ENCODE measurements at regions not wholly inside any gene's neighbourhood (a gene's known extent, or its start where the extent isn't known, plus 50 kb on each side); places are given as distances from the start of the nearest gene placed in this dataset.

DNA sequence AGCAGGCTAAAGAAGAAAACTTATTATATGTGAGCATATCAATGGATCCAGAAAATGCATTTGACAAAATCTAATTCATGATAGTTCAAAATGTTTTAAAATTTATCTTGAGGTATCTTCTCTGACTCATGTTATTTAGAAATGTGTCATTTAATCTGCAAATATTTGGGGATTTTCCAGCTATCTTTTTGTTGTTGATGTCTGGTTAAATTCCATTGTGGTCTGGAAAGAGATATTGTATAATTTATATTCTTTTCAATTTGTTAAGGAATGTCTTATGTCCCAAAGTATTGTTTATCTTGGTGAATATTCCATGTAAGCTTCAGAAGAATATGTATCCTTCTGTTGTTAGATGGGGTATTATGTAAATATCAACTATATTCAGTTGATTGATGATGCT is 942.5 kb downstream of the KCNMA1 start:
- Histone ChIP-seq H3K9me3 (peaks cover 0 to 30% (median 8%) of the 10 kb centered on the region in 12 donors), H3K4me1 (no peaks in the 10 kb centered on the region), H3K4me3 (no peak overlapping the region), H3K27ac (no peak overlapping the region), H3K27me3 (no peaks in the 10 kb centered on the region), H3K36me3 (no peaks in the 10 kb centered on the region)
- ATAC-seq (no peak), DNase-seq (no peak)
- intact Hi-C loops (cut with DNase I), result no loop called here
- TF ChIP-seq POLR2A (IDR thresholded peaks at IDR 0.05), result no peak
- TF ChIP-seq, protein P1, sequence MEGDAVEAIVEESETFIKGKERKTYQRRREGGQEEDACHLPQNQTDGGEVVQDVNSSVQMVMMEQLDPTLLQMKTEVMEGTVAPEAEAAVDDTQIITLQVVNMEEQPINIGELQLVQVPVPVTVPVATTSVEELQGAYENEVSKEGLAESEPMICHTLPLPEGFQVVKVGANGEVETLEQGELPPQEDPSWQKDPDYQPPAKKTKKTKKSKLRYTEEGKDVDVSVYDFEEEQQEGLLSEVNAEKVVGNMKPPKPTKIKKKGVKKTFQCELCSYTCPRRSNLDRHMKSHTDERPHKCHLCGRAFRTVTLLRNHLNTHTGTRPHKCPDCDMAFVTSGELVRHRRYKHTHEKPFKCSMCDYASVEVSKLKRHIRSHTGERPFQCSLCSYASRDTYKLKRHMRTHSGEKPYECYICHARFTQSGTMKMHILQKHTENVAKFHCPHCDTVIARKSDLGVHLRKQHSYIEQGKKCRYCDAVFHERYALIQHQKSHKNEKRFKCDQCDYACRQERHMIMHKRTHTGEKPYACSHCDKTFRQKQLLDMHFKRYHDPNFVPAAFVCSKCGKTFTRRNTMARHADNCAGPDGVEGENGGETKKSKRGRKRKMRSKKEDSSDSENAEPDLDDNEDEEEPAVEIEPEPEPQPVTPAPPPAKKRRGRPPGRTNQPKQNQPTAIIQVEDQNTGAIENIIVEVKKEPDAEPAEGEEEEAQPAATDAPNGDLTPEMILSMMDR (IDR thresholded peaks at IDR 0.05), result no peak

DNA sequence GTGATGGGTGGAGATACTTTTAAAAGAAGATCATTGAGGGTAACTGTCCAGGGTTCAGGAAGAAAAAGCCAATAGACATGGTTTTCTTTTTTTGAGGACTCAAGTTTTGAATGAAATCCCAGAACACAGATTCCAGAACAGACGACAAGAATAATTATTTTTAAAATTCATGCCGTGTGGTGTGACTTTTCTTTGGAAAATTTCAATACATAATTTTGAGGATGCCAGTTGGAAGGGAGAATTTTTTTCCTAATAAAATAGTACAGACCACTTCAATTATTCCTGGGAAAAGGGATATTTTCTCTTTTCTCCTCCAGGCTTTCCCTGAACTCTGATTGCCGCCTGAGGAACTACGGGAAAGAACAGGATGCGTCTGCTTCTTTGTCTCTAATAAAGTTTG is 951.4 kb downstream of the KCNMA1 start:
- intact Hi-C loops (cut with DNase I), result no loop called here
- no peaks in the 10 kb centered on the region for H3K4me1 ChIP-seq
- DNase-seq, result no peak
- WGBS, 4 donors, result 67 to 84% (median 76%) methylated on average over 5 of the region's 5 CpGs
- ATAC-seq, result no peak
- no peak for TF ChIP-seq POLR2A (IDR thresholded peaks at IDR 0.05)
- TF ChIP-seq, protein P1 (IDR thresholded peaks at IDR 0.05), result no peak
- H3K36me3 ChIP-seq, result no peaks in the 10 kb centered on the region
- H3K9me3 ChIP-seq, result peaks cover 0 to 5% (median under 1%) of the 10 kb centered on the region in 12 donors
- H3K4me3 ChIP-seq, result no peak overlapping the region
- H3K27me3 ChIP-seq, result no peaks in the 10 kb centered on the region
- no peak overlapping the region for H3K27ac ChIP-seq

DNA sequence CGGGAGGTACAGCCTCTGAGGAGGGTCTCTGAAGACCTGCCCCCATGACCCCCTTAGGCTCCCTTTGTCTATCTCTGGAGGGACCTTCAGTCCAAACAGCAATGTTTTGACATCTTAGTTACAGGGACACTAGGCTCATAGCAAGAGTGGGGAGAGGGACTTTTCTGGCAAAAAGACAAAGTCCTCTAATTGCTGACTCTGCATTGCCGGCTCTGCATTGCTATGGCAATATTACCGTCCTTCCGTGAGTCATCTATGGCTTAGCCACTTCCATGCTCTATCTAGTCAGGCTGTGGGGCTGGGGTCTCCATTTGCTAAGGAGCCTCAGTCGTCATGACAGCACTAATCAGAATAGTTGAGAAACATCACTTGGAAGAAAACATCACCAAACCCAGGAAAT is 952.6 kb downstream of the KCNMA1 start:
- DNase-seq (no peak), ATAC-seq (no peak)
- intact Hi-C loops (cut with DNase I), result no loop called here
- H3K36me3 ChIP-seq, result no peaks in the 10 kb centered on the region
- 82 to 86% (median 83%) methylated on average over 5 of the region's 5 CpGs for WGBS, 4 donors
- no peaks in the 10 kb centered on the region for H3K4me1 ChIP-seq
- TF ChIP-seq POLR2A (IDR thresholded peaks at IDR 0.05), result no peak
- TF ChIP-seq, protein P1 (IDR thresholded peaks at IDR 0.05), result no peak
- H3K27me3 ChIP-seq, result no peaks in the 10 kb centered on the region
- H3K9me3 ChIP-seq, result peaks cover 0 to 5% (median 0%) of the 10 kb centered on the region in 12 donors
- no peak overlapping the region for H3K27ac ChIP-seq
- H3K4me3 ChIP-seq, result no peak overlapping the region

DNA sequence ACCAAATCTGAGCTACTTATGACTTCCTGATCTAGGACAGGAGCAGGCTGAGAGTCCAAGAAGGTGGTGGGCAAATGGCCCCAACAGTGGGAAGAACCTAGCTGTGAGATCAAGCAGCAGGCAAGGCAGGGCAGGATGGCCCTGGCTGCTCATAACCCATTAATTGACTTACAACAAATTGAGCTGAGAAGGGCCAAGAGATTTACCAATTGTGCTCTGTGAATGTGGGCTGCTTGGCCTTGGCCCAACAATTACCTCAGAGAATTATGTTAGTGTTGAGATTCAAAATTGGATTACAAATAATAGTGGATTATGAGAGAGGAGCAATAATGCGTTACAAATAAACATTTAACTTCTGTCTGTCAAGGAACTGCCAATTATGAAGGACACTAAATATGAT is 956.5 kb downstream of the KCNMA1 start:
- Histone ChIP-seq H3K4me3 (no peak overlapping the region), H3K4me1 (peaks cover 0 to 11% (median 0%) of the 10 kb centered on the region in 12 donors), H3K27me3 (no peaks in the 10 kb centered on the region), H3K9me3 (no peaks in the 10 kb centered on the region), H3K36me3 (no peaks in the 10 kb centered on the region), H3K27ac (no peak overlapping the region)
- 65 to 83% (median 78%) methylated on average over 1 of the region's 1 CpG for WGBS, 4 donors
- no peak for DNase-seq
- TF ChIP-seq POLR2A (IDR thresholded peaks at IDR 0.05), result no peak
- TF ChIP-seq, protein P1 (IDR thresholded peaks at IDR 0.05), result no peak
- intact Hi-C loops (cut with DNase I), result no loop called here
- ATAC-seq, result no peak

All from heart left ventricle (tissue), 16 donors.